Fibroblast of skin of abdomen (primary cell): ENCODE measurements at regions not wholly inside any gene's neighbourhood (a gene's known extent, or its start where the extent isn't known, plus 50 kb on each side); places are given as distances from the start of the nearest gene placed in this dataset.

ENCODE experiments used
- DNase-seq: peaks from one replicate; pipeline ENCODE4 v3.0.0-alpha.2; 2013

DNA sequence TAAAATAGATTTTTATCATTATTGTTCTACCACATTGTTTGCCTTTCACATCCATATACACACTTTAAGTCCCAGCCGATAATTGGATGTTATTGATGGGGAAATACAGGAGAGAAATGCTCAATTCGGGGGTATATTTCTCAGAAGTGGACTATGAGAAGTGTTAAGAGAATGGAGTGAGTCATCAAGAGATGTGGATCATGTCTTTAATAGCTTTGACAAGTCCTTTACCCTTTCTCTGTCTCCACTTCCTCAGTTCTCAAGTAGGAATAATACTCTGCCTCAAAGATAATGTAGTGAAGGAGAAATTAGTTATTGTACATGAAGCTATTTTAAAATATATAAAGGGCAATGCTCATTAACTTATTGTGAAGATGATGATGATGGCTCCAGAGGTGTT lies 1017.6 kb upstream of the PIK3C3 start:
- no peak for DNase-seq

DNA sequence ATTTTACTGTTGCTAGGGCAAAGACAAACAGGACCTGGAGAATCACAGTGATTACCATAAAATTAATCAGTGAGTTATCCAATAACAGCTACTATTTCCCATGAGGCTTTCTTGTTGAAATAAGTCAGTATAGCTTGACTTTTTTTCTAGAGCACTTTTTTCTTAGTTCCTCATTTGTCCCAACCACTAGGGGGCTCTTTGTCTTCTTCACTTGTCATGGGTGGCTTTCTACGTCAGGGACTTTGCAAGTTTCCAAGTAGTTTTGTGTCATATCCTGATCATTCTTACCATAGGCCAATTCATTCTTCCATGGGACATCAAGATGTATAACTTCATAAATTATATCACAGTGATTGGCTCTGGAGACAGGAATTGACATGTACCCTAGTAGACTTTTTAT lies 1019.6 kb upstream of the PIK3C3 start:
- no peak for DNase-seq

DNA sequence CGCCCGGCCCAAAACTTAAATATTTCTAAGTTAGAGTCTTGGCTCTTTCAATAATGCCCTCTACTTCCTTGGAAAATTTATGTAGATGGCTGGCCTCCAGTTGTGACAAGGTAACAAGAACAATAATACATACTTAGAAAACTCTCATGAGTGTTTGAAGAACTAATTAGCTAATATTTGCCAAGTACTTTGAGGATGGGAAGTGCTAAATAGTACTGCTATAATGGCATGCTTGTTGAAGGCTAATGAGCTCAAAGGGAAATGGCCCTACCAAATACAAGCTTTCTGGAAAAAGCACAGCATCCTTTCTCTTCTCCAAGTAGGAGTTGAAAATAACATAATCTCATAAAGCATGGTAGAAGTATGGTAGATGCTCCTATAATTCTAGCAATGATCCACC lies 1022.2 kb upstream of the PIK3C3 start:
- no peak for DNase-seq

DNA sequence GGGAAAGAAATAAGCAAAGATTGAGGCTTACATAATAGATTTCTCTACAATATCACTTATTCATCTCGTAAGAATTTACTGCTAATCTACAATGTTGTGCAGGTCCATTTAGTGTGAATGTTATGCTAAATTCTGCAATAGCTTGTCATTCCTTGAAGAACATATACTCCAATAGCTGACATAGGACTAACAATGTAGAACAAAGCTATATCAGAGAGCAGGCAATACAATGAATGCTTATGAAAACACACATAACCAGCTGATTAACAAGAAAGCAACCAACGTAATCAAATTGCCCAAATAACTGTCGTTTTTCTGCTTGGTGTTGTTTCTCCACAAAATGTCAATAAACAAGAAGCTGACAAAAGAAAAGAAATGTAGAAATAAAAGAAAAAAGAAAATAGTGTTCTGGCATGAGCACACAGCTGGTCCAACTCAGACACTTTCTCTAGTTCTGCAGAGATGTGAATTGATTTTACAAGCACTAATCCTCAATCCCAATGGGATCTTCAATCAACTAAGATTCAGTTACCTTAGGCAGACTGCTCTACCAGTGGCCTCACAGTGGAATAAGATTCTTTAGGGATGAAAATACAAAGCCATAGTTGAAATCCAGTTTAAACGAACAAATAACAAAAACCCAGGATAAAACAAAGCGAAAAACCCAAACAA lies 1024.7 kb upstream of the PIK3C3 start:
- no peak for DNase-seq

DNA sequence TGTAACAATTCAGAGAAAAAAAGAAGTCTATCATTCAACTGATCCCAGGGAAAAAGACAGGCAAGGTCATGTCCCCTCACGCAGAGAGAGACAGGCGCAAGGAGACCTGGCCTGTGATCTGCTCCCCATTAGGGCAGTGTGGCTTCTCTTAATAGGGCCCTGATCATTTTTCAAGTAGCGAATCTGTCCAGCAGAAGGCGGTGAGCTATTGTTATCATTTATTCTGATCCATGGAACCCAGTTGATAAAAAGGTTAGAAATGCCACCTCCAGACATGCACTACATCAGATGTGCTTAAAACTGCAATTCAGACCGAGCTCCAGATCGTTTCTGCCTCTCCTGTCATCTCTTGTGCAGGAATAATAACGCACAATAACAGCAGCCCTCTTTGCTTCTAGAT lies 1025.6 kb upstream of the PIK3C3 start:
- no peak for DNase-seq

DNA sequence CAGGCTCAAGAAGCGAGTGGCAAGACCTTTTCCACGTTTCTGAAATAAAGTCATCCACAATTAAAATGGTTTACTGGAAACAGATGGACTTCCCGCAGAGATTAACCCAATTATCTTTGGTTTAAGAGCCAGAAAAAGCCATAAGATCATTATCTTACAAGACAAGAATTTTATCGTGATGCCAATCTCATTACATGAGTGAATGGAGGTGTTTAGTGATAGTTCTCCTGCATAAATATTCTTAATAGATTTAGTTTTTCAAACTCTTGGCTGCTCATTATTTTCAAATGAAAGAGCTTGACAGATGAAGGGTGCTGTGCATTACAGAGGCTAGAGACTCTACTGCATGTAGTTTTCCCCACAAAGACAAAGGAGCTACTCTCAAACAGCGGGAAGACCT lies 1028.4 kb upstream of the PIK3C3 start:
- no peak for DNase-seq

DNA sequence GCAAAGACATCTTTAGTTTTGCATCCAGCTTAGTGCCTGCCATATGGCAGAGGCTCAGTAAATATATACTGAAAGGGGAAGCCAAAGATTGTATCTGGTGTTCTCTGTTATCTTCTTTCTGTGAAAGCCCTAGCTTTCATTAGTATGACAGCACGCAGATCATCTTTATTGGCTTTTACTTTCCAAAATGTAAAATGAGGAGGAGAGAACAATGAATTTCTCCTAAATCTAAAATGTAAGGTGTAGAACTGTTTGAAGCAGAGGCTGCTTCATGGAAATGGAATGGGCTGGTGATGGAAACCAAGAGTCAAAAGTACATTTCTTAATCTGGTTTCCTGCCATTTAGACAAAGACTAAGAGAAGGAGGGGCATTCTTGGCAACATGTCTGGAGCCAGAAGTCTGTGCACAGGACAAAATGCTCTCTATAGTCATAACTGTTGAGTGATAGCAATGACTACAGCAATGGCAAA lies 1029.9 kb upstream of the PIK3C3 start:
- DNase-seq = no peak

DNA sequence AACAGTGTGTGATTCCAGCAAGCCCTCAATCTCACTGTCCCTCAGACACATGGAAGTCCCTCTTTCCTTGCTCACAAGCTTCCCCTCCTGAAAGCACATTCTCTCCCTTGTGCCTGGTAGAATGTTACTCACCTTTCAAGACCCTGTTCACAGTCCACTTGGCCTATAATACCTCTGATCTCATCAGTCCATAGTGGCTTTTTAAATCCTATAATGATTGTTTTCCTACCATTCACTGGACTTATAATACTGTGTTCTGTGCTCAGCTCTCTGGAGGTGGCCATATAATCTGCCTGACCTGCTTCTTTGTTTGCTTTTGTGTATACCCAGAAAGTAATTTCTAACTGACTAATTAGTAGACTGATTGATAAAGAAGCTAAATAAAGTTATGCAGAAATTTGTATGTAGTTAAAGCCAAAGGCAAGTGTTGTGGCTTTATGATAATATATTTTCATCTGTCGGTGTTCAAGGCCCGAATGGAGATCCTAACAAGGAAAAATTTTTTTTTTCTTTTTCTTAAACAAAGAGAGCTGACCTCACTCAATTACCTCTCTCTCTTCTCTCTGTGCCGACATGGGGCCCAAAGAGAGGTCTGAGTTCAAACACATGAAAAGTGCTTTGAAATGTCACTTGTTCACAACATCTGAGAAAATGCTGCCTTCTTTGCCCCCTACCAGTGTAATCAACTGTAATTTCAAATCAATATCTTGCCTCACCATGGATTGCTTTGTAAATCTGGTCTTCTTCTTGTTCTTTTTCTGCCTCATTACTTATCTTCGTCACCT lies 1033.0 kb upstream of the PIK3C3 start:
- no peak for DNase-seq

DNA sequence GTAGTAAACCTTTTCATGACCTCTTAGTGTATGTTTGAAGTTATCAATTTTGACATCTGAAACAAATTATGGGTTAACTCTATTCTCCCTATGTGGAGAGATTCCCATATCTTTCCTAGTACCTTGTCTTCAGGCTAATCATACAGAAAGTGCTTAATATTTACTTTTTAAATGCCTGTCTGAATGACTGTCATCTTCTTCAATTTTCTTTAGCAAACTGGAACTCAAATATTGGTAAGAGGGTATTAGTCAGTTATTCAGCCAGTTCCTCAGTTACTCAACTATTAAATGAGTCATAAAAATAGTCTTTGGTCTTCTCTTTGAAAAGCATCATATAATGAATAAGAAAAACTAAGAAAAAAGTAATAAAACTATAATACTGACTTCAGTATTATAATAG lies 1038.0 kb upstream of the PIK3C3 start:
- peak; percentile 65 for DNase-seq

DNA sequence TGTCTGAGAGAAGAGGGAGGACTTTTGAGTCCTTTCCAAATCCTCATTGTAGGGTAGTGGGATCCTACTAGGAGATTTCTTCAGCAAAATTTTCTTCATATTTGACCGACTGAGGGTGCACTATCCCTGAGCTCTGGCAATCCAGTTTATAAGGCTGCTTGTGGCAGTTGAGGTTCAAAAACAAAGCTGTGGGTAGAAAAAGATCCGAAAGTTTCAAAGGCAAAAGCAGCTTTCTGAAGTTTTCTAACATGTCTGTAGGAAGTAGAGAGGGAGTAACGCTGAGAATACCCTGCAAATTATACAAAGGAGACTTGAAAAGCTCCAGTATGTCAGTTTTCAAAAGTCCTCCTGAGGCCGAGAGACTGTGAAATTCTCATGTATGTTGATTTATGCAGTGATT lies 1039.3 kb upstream of the PIK3C3 start:
- DNase-seq = no peak

DNA sequence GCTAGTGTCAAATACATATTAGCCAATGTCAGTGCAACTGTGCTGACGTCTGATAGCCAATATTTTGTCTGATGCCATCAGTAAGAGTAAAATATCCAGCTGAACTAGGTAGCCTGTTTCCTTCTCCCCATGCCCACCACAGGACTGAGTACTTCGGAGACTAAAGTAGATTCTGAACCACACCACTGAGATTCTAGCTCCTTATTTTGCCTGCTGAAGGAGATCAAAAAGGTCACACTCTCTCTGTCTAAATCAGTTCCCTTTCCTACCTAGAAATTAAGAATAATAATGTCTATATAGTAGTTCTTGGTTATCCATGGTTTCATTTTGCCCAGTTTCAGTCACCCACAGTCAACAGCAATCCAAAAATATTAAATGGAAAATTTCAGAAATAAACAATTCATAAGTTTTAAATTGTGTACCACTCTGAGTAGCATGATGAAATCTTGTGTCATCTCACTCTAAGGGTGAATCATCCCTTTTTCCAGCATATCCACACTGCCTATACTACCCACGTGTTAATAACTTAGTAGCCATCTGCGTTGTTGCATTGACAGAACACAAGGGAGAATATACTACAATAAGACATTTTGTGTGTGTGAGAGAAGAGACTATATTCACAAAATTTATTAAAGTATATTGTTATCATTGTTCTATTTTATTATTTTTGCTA lies 1043.3 kb upstream of the PIK3C3 start:
- peak; percentile 80 for DNase-seq

DNA sequence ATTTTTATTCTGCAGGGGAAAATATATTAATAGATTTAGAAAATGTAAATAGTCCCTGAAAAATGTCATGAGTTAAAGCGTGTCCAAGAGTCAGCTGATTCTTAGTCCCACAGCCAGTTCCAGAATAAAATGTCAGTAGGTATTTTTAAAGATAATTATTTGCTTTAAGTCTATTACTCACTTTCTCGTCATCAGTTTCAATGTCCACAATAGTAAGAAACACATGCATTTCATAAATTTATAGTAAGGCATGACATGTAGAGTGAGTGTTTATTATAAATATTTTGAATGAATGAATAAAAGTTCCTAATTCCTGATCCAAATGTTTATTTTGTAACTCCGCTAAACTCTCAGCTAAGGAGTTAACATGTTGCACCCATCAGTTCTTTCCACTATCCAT lies 1044.0 kb upstream of the PIK3C3 start:
- DNase-seq = no peak

DNA sequence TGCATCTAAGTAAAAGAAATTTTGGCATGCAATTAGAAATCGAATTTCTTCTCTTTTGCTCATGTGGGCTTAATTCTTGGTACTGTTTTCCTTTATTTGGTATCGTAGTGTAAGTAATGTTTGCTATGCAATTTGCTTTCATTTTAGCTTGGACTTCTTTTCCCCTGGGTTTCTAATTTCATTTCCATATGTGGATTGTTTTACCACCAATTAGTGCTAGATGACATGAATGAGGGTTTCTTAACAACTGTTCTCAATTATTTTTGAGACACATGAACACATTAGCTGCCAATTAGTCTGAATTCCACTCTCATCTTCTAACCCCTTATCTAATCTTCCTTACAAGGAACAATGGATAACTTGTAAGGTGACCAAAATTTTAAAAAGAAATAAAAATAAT lies 1047.2 kb upstream of the PIK3C3 start:
- peak; percentile 70 for DNase-seq

DNA sequence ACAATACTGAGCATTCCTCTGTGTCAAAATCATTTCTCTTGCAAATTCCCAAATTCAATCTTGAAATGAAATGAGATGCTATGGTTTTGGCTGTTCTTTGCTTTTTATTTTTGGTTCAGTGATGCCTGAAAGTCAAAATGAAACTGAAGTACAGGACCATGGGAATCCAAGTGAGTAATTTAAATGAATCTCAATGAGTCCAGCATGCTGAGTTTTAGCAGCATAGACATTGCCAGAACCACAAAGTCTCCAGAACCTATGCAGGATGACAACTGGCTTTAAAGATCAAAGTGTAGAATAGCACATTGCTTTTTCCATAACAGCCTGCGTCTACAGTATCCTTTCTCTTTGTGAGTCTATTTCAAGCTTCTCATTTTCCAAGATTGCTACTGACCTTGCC lies 1050.7 kb upstream of the PIK3C3 start:
- DNase-seq = peak; percentile 27

DNA sequence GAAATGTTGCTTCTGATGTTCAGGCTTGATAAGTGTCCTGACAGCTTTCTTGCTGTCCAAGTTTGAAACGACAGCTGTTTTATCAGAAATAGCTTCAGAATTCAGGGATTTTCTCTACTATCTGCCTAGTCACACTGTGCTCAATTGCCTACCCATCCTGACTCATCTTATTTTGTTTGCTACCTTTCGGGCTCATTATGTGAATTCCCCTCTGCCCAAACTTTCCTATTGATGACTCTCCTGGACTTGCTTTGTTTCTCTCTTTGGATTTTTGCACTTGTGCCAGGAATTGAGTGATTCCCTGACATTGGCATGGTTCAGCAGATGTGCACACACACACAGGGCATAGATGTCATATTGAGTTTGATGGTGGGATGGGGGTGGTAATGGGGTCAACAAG lies 1052.6 kb upstream of the PIK3C3 start:
- no peak for DNase-seq

DNA sequence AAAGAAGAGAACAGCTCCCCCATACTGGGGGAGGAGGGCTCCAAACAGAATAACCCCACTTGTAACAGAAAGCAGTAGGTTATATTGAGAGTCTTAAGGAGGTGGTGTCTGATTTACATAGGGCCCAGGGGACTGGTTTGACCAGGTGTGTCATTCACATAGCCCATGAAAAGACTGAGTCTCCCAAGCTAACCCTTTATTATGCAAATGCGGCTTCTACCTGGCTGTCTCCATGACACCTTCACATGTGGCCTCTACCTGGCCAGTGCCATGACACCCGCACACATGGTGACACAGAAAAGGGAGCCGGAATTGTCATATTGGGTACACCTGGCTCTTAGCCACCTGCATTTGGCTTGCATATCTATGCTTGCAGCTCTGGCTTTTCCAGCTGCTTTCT lies 1057.2 kb upstream of the PIK3C3 start:
- DNase-seq = no peak

DNA sequence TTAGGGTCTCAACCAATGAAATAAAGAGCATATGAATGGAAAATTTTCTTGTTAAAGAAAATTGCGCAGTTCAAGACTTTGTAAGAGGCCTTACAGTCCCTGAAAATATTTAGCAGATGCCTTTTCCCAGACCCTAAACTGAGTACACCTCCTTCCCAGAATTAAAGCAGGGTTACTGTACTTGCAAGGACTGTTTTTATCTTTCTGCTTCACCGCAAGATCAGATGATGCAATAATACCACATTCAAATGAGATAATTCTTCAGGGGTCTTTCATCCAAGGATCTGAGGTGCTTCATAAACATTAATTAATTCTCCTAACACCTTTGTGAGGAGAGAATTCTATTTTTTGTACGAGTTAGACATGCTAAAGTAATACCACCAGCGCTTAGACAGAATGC lies 1071.8 kb upstream of the PIK3C3 start:
- no peak for DNase-seq

DNA sequence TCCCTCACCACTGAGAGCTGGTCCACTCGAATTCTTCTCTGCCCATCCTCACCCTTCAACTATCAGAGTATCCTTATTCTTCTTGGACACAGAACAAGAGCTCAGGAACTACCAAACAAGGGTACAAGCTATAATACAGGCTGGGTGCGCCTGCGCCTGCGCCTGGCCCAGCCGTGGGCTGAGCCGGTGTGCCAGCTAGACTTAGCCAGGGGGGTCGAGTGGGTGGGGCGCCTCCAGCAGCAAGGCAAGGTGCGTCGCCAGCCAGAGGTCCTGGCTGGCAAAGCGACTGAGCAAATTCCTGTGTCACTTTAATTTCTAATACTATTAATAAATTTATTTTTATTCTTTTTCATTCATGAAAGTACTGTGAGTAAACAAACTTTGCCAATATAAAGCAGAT lies 1072.6 kb upstream of the PIK3C3 start:
- no peak for DNase-seq

DNA sequence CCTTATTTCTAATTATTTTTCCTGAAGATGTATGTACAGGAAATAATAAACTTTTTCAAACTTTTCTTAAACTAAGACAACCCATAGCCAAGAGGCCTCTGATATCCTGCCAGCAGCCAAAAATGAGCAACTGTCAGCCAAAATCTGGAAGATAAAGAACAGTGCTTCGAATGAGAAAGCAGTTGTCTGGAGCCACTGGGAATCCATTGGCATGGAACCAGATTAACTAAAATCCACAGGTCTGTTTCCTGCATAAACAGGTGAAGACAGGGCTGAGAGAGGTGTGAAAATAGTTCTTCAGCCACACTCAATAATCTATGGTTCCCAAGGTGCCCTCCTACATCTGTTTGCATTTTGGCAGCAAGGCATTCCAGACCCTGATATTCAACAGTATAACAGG lies 1076.7 kb upstream of the PIK3C3 start:
- peak; percentile 31 for DNase-seq

DNA sequence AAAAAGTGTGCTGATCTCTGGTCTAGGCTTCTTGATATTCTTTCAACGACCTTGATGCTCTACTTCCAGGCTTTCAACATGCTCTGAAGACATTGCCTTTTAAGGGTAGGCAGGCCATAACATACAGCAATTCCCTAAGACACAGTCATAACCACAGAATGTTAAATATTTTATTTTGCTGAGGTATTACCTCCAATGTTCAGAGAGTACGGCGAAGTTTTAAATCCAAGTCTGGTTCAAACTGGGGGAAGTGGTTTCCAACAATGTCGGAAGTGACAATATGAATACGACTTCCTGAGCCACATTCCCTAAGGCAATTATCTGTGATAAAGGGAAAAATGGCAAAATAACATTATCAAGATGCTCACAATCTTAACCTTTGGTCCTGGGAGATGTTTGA lies 1077.9 kb upstream of the PIK3C3 start:
- DNase-seq = peak; percentile 97

DNA sequence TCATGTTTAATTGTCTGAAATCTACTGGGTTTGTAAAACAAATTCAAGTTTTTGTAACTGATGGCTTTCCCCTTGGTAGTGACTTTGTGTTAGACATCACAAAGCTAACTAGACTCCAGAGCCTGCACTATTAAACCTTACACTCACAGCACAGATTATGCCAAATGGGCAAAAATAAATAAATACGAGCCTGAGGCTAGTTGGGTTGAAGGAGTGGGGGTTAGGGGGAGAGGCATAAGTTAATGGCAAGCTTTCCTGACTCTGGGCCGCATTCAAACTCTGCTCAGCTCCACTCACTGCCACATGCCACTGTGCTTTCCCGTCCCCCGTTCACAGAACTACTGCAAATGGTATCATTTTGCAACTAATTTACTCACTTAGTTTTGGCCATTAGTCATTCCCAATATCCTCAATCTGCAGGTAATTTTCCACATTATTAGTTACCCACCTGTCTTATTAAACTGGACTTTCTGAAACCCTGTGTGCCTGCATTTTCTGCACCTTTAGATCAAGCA lies 1079.9 kb upstream of the PIK3C3 start:
- no peak for DNase-seq

DNA sequence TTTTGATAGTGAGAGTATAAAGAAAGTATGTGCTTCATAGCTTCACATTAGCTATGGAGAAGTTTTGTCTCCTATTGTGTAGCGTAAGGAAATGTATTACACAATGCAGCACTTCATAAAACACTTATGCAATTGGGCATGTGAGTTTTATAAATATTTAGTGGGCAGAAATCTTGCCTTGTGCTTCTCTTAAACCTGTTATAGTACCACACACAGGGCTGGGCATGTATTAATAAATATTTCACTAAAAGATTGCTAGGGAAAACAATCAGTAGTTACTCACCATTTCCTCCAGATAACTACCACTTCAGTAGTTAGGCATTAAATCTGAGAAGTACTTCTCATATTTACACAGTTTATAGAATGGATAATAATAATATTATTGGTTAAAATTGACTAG lies 1080.8 kb upstream of the PIK3C3 start:
- peak; percentile 22 for DNase-seq

DNA sequence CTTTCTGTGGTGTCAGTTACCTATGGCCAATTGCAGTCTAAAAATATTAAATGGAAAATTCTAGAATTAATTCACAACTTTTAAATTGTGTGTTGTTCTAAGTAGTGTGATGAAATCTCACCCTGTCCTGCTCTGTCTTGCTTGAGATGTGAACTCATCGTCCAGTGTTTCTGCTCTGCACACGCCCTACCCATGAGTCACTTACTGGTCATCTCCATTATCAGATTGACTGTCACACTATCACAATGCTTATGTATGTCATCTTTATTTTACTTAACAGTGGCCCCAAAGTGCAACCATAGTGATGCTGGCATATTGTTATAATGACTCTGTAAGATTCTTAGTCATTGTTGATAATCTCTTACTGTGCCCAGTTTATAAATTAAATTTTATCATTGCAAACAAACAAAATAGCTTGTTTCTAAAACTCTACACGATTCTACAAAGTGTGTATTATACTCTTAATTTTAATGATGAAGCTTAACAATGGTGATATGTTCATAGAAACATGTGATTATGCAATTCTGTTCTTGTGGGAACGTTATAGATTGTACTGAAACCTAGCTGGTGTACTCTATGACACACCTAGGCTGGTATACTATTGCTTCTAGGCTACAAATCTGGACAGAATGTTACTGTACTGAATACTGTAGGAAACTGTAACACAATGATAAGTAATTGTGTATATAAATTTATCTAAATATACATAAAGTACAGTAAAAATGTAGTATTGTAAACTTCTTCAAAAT lies 1086.8 kb upstream of the PIK3C3 start:
- peak; percentile 79 for DNase-seq
